GM23338 (cell line): ENCODE measurements at regions not wholly inside any gene's neighbourhood (a gene's known extent, or its start where the extent isn't known, plus 50 kb on each side); places are given as distances from the start of the nearest gene placed in this dataset.

Source experiments
- CREB1 ChIP-seq: fragments of 250-450 bp; sonication (Bioruptor Pico); IDR thresholded peaks from 2 replicates; pipeline ENCODE4 v1.5.0; 2020; ENCODE audit warnings: low read depth, mild to moderate bottlenecking, moderate library complexity
- CTCF ChIP-seq, 2 experiments: fragments of 200-600 bp in 1 of 2; sonication (generic) in 1 of 2; conservative IDR thresholded peaks; 2 replicates each; pipeline versions ENCODE4 v1.5.1 to v1.6.1; 2016 to 2017; ENCODE audit warnings: antibody characterized with exemption in 2 of 2, low read depth in 2 of 2, mild to moderate bottlenecking in 2 of 2, moderate library complexity in 1 of 2
- EZH2 ChIP-seq: fragments of 200-600 bp; sonication (generic); IDR thresholded peaks from one replicate; pipeline ENCODE4 v1.8.0; 2017; ENCODE audit warnings: antibody characterized with exemption, mild to moderate bottlenecking, low read depth; ENCODE audit not compliant: unreplicated experiment
- JUNB ChIP-seq: IDR thresholded peaks from one replicate; pipeline ENCODE4 v1.6.1; 2016; ENCODE audit warnings: antibody characterized with exemption; ENCODE audit not compliant: unreplicated experiment
- POLR2AphosphoS5 ChIP-seq: IDR thresholded peaks from 2 replicates; pipeline ENCODE4 v1.6.1; 2016; ENCODE audit warnings: antibody characterized with exemption, low read depth
- REST ChIP-seq: IDR thresholded peaks from one replicate; pipeline ENCODE4 v1.6.1; 2018; ENCODE audit warnings: antibody characterized with exemption; ENCODE audit not compliant: unreplicated experiment
- STAT1 ChIP-seq: IDR thresholded peaks from one replicate; pipeline ENCODE4 v1.6.1; 2016; ENCODE audit warnings: antibody characterized with exemption; ENCODE audit not compliant: unreplicated experiment
- ZNF114 ChIP-seq: fragments of 250-450 bp; sonication (Bioruptor Pico); IDR thresholded peaks from 2 replicates; pipeline ENCODE4 v1.5.0; 2020; ENCODE audit warnings: mild to moderate bottlenecking, moderate library complexity
- ZNF331 ChIP-seq: fragments of 250-450 bp; sonication (Bioruptor Pico); IDR thresholded peaks from 2 replicates; pipeline ENCODE4 v1.5.0; 2020; ENCODE audit warnings: low read depth, mild to moderate bottlenecking, moderate library complexity

GRCh38 chr6:33909737-33910136 lies 105.9 kb upstream of the MLN start:
- TF ChIP-seq CTCF (conservative IDR thresholded peaks at IDR 0.05; ENCODE audit: low read depth in 2 of 2) (no peak), POLR2AphosphoS5 (no peak), EZH2 (no peak), REST (no peak), STAT1 (no peak), CREB1 (CRISPR knock-in tag) (no peak), ZNF331 (CRISPR knock-in tag) (no peak), JUNB (no peak), ZNF114 (no peak)
